IMR-90 (cell line): ENCODE measurements at regions not wholly inside any gene's neighbourhood (a gene's known extent, or its start where the extent isn't known, plus 50 kb on each side); places are given as distances from the start of the nearest gene placed in this dataset.

ENCODE experiments used
- ATAC-seq: fragments of 200-7000 bp; cut with Tn5 transposase; 2 replicates; pipeline ENCODE4 v1.9.1; 2020; ENCODE audit warnings: low read depth, mild to moderate bottlenecking, moderate library complexity
- BruUV-seq: library from RNA; stranded (reverse); fragments of 400-500 nt; replicated peaks from 2 replicates; lab custom pipeline; 2021; lab: Mats Ljungman, UMichigan
- CTCF ChIA-PET: fragments of 300-600 bp; formaldehyde crosslinking; extraction: SDS; loops from one replicate; lab custom pipeline; 2021; ENCODE audit warnings: antibody characterized with exemption; lab: Yijun Ruan, JAX
- POLR2A ChIA-PET: fragments of 300-600 bp; sonication (Branson Sonifier 250); formaldehyde crosslinking; loops from one replicate; lab custom pipeline; 2022; ENCODE audit warnings: antibody characterized with exemption; ENCODE audit not compliant: unreplicated experiment; lab: Charles Lee
- DNase-seq: peaks from one replicate; pipeline ENCODE4 v3.0.0; 2013
- H2AFZ ChIP-seq: replicated peaks from 2 replicates; pipeline ENCODE3; 2013; ENCODE audit warnings: low read length, mild to moderate bottlenecking; ENCODE audit not compliant: poor library complexity
- H2AK5ac ChIP-seq: 2 replicates; pipeline ENCODE4 v1.6.1; 2013; ENCODE audit warnings: low read depth, low read length, inconsistent platforms
- H2AK9ac ChIP-seq: replicated peaks from 2 replicates; pipeline ENCODE3; 2013; ENCODE audit warnings: mild to moderate bottlenecking, low read depth, low read length, moderate library complexity; ENCODE audit not compliant: poor library complexity
- H2BK120ac ChIP-seq: 2 replicates; pipeline ENCODE4 v1.6.1; 2013; ENCODE audit warnings: low read depth, low read length, inconsistent platforms
- H2BK15ac ChIP-seq: 3 replicates; pipeline ENCODE4 v1.6.1; 2013; ENCODE audit warnings: low read depth, low read length, inconsistent platforms
- H2BK20ac ChIP-seq: 2 replicates; pipeline ENCODE4 v1.6.1; 2013; ENCODE audit warnings: low read depth, mild to moderate bottlenecking, inconsistent platforms, low read length, moderate library complexity
- H2BK5ac ChIP-seq: 2 replicates; pipeline ENCODE4 v1.6.1; 2013; ENCODE audit warnings: mild to moderate bottlenecking, low read depth, low read length, inconsistent platforms; ENCODE audit not compliant: poor library complexity, severe bottlenecking
- H3K14ac ChIP-seq: replicated peaks from 2 replicates; pipeline ENCODE4 v1.6.1; 2013; ENCODE audit warnings: low read depth, low read length, inconsistent platforms
- H3K18ac ChIP-seq: 2 replicates; pipeline ENCODE4 v1.6.1; 2013; ENCODE audit warnings: low read depth, low read length, control low read depth
- H3K23ac ChIP-seq: 2 replicates; pipeline ENCODE4 v1.6.1; 2013; ENCODE audit warnings: low read depth, low read length, inconsistent platforms
- H3K27ac ChIP-seq: 2 replicates; pipeline ENCODE4 v1.5.1; 2013; ENCODE audit warnings: mild to moderate bottlenecking, control low read depth, low read length; ENCODE audit not compliant: insufficient read depth
- H3K27me3 ChIP-seq: 2 replicates; pipeline ENCODE4 v1.6.1; 2013; ENCODE audit warnings: low read length; ENCODE audit not compliant: control insufficient read depth, insufficient read depth
- H3K36me3 ChIP-seq: 2 replicates; pipeline ENCODE4 v1.6.1; 2013; ENCODE audit warnings: low read length, mixed read lengths; ENCODE audit not compliant: control insufficient read depth, insufficient read depth
- H3K4ac ChIP-seq: 2 replicates; pipeline ENCODE4 v1.6.1; 2013; ENCODE audit warnings: low read depth, low read length, inconsistent platforms
- H3K4me1 ChIP-seq: 2 replicates; pipeline ENCODE4 v1.6.1; 2013; ENCODE audit warnings: low read length, mixed read lengths; ENCODE audit not compliant: control insufficient read depth, insufficient read depth
- H3K4me2 ChIP-seq: 2 replicates; pipeline ENCODE4 v1.6.1; 2013; ENCODE audit warnings: low read depth, mild to moderate bottlenecking, control low read depth, low read length, moderate library complexity
- H3K4me3 ChIP-seq: 2 replicates; pipeline ENCODE4 v1.5.1; 2013; ENCODE audit warnings: low read depth, mild to moderate bottlenecking, control low read depth, low read length, moderate library complexity; ENCODE audit not compliant: insufficient read depth
- H3K56ac ChIP-seq: 2 replicates; pipeline ENCODE4 v1.6.1; 2013; ENCODE audit warnings: low read length, inconsistent platforms; ENCODE audit not compliant: insufficient read depth; ENCODE audit errors: extremely low read depth
- H3K79me1 ChIP-seq, 2 experiments: 2 replicates each; pipeline ENCODE4 v1.6.1; 2013; ENCODE audit warnings: low read length in 2 of 2, inconsistent platforms in 1 of 2, low read depth in 1 of 2
- H3K9ac ChIP-seq: 2 replicates; pipeline ENCODE4 v1.6.1; 2013; ENCODE audit warnings: low read depth, low read length, control low read depth
- H3K9me1 ChIP-seq: 2 replicates; pipeline ENCODE4 v1.6.1; 2013; ENCODE audit warnings: low read length, inconsistent platforms; ENCODE audit not compliant: insufficient read depth
- H3K9me3 ChIP-seq: 2 replicates; pipeline ENCODE4 v1.6.1; 2013; ENCODE audit warnings: low read length; ENCODE audit not compliant: control insufficient read depth, insufficient read depth
- H4K20me1 ChIP-seq: 2 replicates; pipeline ENCODE4 v1.6.1; 2013; ENCODE audit warnings: low read length, inconsistent platforms; ENCODE audit not compliant: insufficient read depth
- H4K5ac ChIP-seq: 2 replicates; pipeline ENCODE4 v1.6.1; 2013; ENCODE audit warnings: mild to moderate bottlenecking, low read depth, low read length, control low read depth
- H4K8ac ChIP-seq, 2 experiments: 2 replicates each; pipeline ENCODE4 v1.6.1; 2013; ENCODE audit warnings: low read depth in 2 of 2, low read length in 2 of 2, control low read depth in 1 of 2, inconsistent platforms in 1 of 2
- H4K91ac ChIP-seq: 2 replicates; pipeline ENCODE4 v1.6.1; 2013; ENCODE audit warnings: low read depth, low read length, inconsistent platforms; ENCODE audit not compliant: insufficient read depth
- CHD1 ChIP-seq: IDR thresholded peaks from 2 replicates; pipeline ENCODE4 v1.6.1; 2012; ENCODE audit warnings: low read depth, low read length, improper control_type of control experiment
- MXI1 ChIP-seq: IDR thresholded peaks from 2 replicates; pipeline ENCODE4 v1.6.1; 2012; ENCODE audit warnings: low read depth, mild to moderate bottlenecking, low read length, moderate library complexity, borderline replicate concordance
- NFE2L2 ChIP-seq: fragments of 150-350 bp; IDR thresholded peaks from 2 replicates; pipeline ENCODE4 v1.6.1; 2016; ENCODE audit warnings: low read depth, mild to moderate bottlenecking, low read length
- WGBS, 2 experiments: methylation state at CpG; one replicate each; pipeline versions ENCODE4 v1.1.5 to v1.1.7; 2013; ENCODE audit warnings: missing lambda C conversion rate in 2 of 2; ENCODE audit not compliant: insufficient read length in 1 of 2; ENCODE audit errors: extremely low coverage in 2 of 2; 5-methylcytosine and 5-hydroxymethylcytosine counted together
- dilution Hi-C: fragments of 300-500 bp; cut with HindIII; formaldehyde crosslinking; loops from one replicate; pipeline ENCODE4 v1.14.3; 2018; ENCODE audit warnings: low sequenced_read_pairs; ENCODE audit not compliant: unreplicated experiment
- in situ Hi-C: fragments of 300-500 bp; cut with MboI; formaldehyde crosslinking; loops from 3 replicates; pipeline ENCODE4 v1.14.3; 2019; ENCODE audit warnings: low sequenced_read_pairs, inconsistent platforms, mixed read lengths
- intact Hi-C: fragments of 100-400 bp; cut with micrococcal nuclease; formaldehyde crosslinking; loops from 2 replicates; pipeline ENCODE4 v1.10.0; 2022

DNA sequence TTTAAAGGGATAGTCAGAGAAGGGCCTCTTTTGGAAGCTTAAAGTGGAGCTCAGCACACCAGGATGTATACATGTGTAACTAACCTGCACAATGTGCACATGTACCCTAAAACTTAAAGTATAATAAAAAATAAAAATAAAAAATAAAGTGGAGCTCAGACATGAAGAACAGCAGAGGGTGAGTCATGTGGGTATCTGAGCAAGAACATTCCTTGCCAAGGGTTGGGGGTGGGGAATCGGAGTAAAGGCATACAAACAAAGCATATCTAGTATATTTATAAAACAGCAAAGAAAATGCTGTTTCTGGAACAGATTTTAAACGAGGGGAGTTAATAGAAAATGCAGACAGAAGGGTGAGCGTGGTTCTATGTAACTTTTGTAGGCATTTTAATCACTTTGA, 562.6 kb upstream of the ANO3 start:
- Histone ChIP-seq H4K8ac (no peak overlapping the region), H2BK20ac (no peak overlapping the region), H3K56ac (no peak overlapping the region), H3K9me1 (no peaks in the 10 kb centered on the region), H3K4me1 (no peaks in the 10 kb centered on the region), H3K4me2 (no peak overlapping the region), H3K79me1 (no peaks in the 10 kb centered on the region), H3K18ac (no peak overlapping the region), H2AK9ac (no peak overlapping the region), H4K5ac (no peak overlapping the region), H3K9ac (no peak overlapping the region), H2BK5ac (no peak overlapping the region), H3K36me3 (no peaks in the 10 kb centered on the region), H3K23ac (no peak overlapping the region), H3K9me3 (no peaks in the 10 kb centered on the region), H2BK15ac (no peak overlapping the region), H2BK120ac (no peak overlapping the region), H3K4ac (no peak overlapping the region), H4K20me1 (no peaks in the 10 kb centered on the region), H3K14ac (no peak overlapping the region), H3K4me3 (no peak overlapping the region), H2AK5ac (no peak overlapping the region), H3K27ac (no peak overlapping the region), H4K91ac (no peak overlapping the region), H3K27me3 (no peaks in the 10 kb centered on the region), H2AFZ (no peak overlapping the region)
- dilution Hi-C loops (no loop called here), intact Hi-C loops (loop anchor here (5.0 kb wide), 1 partner anchor 402 kb away; no protein-coding TSS in a partner anchor), in situ Hi-C loops (no loop called here)
- DNase-seq (no peak), ATAC-seq (no peak)
- TF ChIP-seq CHD1 (no peak), NFE2L2 (no peak), MXI1 (no peak)
- WGBS, 2 experiments = no CpG with 5 or more reads among the region's 3 CpGs
- no TSS peak for BruUV-seq
- ChIA-PET CTCF (interaction anchor here (0.7 to 1.6 kb wide), 2 partner anchors 16 to 54 kb away, joined by 3 to 4 read pairs; no protein-coding TSS in a partner anchor), POLR2A (no interaction called here)
